Hepatocyte (in vitro differentiated cells): ENCODE measurements at regions not wholly inside any gene's neighbourhood (a gene's known extent, or its start where the extent isn't known, plus 50 kb on each side); places are given as distances from the start of the nearest gene placed in this dataset.

Experiments
- EZH2 ChIP-seq: fragments of 200-600 bp; sonication (generic); IDR thresholded peaks from 2 replicates; pipeline ENCODE4 v1.6.1; 2016; ENCODE audit warnings: antibody characterized with exemption, mild to moderate bottlenecking, borderline replicate concordance
- TF ChIP-seq, protein P1 (sequence below): fragments of 200-600 bp; sonication (generic); IDR thresholded peaks from 2 replicates; pipeline ENCODE4 v1.5.1; 2016; ENCODE audit warnings: antibody characterized with exemption, mild to moderate bottlenecking; ENCODE audit not compliant: poor library complexity

DNA sequence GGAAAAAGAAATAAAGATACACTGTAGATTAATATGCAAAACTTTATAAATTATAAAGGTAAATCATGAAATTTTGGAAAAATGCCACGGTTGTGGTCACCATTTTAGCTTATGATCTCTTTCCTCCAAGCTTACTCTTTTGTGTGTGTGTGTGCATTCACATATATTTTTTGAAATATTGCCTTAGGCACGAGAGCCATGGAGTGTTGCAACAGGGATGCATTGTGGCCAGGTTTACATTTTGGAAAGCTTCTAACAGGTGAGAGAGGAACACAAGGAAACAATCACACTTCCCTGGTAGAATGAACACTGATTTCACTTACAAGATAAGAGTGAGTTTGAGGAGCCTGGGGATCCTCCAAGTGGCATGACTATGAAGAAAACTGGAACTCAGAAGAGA lies 214.5 kb upstream of the TENT5A start:
- TF ChIP-seq, protein P1, sequence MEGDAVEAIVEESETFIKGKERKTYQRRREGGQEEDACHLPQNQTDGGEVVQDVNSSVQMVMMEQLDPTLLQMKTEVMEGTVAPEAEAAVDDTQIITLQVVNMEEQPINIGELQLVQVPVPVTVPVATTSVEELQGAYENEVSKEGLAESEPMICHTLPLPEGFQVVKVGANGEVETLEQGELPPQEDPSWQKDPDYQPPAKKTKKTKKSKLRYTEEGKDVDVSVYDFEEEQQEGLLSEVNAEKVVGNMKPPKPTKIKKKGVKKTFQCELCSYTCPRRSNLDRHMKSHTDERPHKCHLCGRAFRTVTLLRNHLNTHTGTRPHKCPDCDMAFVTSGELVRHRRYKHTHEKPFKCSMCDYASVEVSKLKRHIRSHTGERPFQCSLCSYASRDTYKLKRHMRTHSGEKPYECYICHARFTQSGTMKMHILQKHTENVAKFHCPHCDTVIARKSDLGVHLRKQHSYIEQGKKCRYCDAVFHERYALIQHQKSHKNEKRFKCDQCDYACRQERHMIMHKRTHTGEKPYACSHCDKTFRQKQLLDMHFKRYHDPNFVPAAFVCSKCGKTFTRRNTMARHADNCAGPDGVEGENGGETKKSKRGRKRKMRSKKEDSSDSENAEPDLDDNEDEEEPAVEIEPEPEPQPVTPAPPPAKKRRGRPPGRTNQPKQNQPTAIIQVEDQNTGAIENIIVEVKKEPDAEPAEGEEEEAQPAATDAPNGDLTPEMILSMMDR: no peak
- no peak for TF ChIP-seq EZH2
